Right cardiac atrium (tissue), 5 donors: ENCODE measurements at regions not wholly inside any gene's neighbourhood (a gene's known extent, or its start where the extent isn't known, plus 50 kb on each side); places are given as distances from the start of the nearest gene placed in this dataset.

ENCODE experiments used
- ATAC-seq, 2 donors: fragments of 200-7000 bp; cut with Tn5 transposase; one replicate each; pipeline versions ENCODE4 v1.8.0 to v1.9.1; 2020; ENCODE audit warnings: moderate library complexity in 2 of 2, mild to moderate bottlenecking in 1 of 2
- DNase-seq, 3 donors: peaks; one replicate each; pipeline ENCODE4 v3.0.0-alpha.2; 2020
- H3K27ac ChIP-seq: one replicate; pipeline ENCODE4 v1.5.1; 2013; ENCODE audit warnings: mild to moderate bottlenecking, low read length, control low read depth, moderate library complexity
- H3K27me3 ChIP-seq: one replicate; pipeline ENCODE4 v1.6.1; 2013; ENCODE audit not compliant: control insufficient read depth, insufficient read depth
- H3K4me1 ChIP-seq: one replicate; pipeline ENCODE4 v1.6.1; 2013; ENCODE audit warnings: low read length; ENCODE audit not compliant: control insufficient read depth, insufficient read depth
- H3K4me3 ChIP-seq: one replicate; pipeline ENCODE4 v1.5.1; 2013; ENCODE audit warnings: low read length, control low read depth
- H3K9me3 ChIP-seq: one replicate; pipeline ENCODE4 v1.6.1; 2013; ENCODE audit warnings: low read length; ENCODE audit not compliant: control insufficient read depth
- WGBS: extraction: QIAGEN DNeasy Blood & Tissue Kit; methylation state at CpG from one replicate; pipeline ENCODE4 v1.1.7; 2013; 5-methylcytosine and 5-hydroxymethylcytosine counted together
- intact Hi-C, 4 donors: fragments of 100-400 bp; cut with DNase I; formaldehyde crosslinking; loops; one replicate each; pipeline versions ENCODE4 v1.11.0 to v1.14.0; 2022 to 2023
- donor health status: healthy with polysubstance abuse.
- donor health status: DM: no; HTN: yes; CAD: no.
- donor health status: DM: no; HTN: no; CAD: no.
- donor health status: DM: no; HTN: yes; CAD: no; lungs with severe emphysema.
- donor health status: DM: yes; HTN: yes; CAD: no.

- peaks cover 8% of the 10 kb centered on the region for H3K4me1 ChIP-seq
- 74% methylated on average over 10 of the region's 10 CpGs for WGBS
- H3K27ac ChIP-seq, result no peak overlapping the region
- no peaks in the 10 kb centered on the region for H3K27me3 ChIP-seq
- no peaks in the 10 kb centered on the region for H3K9me3 ChIP-seq
- intact Hi-C loops, result no loop called here
- ATAC-seq, result no peak
- DNase-seq, result no peak
- H3K4me3 ChIP-seq, result no peak overlapping the region
Observed at GRCh38 chr4:183852910-183853547, 52.1 kb upstream of the STOX2 start.

GRCh38 chr4:183853548-183853940 lies 51.6 kb upstream of the STOX2 start:
- no peak for DNase-seq
- Histone ChIP-seq H3K4me3 (no peak overlapping the region), H3K4me1 (peaks cover 8% of the 10 kb centered on the region), H3K27ac (no peak overlapping the region), H3K9me3 (no peaks in the 10 kb centered on the region), H3K27me3 (no peaks in the 10 kb centered on the region)
- intact Hi-C loops, result no loop called here
- ATAC-seq, result no peak
- 31% methylated on average over 5 of the region's 5 CpGs for WGBS
